ENCODE measurements at regions not wholly inside any gene's neighbourhood (a gene's known extent, or its start where the extent isn't known, plus 50 kb on each side); places are given as distances from the start of the nearest gene placed in this dataset.

- no peak for TF ChIP-seq POLR2AphosphoS5 (IDR thresholded peaks at IDR 0.05; ENCODE audit: low read depth, low read length)
- TF ChIP-seq REST (IDR thresholded peaks at IDR 0.05; ENCODE audit: insufficient read depth in 1 of 2, low read depth in 2 of 2, low read length in 2 of 2): no peak
- no peak for TF ChIP-seq TAF1 (IDR thresholded peaks at IDR 0.05; ENCODE audit: borderline replicate concordance, insufficient read depth, low read length)
- no peak for TF ChIP-seq SIN3A (IDR thresholded peaks at IDR 0.05; ENCODE audit: borderline replicate concordance, insufficient read depth, low read length)
- no peak for TF ChIP-seq FOXP2 (optimal IDR thresholded peaks at IDR 0.05; ENCODE audit: borderline replicate concordance, extremely low read depth, extremely low read length, insufficient read depth)
Measured at GRCh38 chr5:71923755-71924154, 183.5 kb upstream of the MAP1B start.

Measured in PFSK-1 (cell line).